IMR-90 (cell line): ENCODE measurements at regions not wholly inside any gene's neighbourhood (a gene's known extent, or its start where the extent isn't known, plus 50 kb on each side); places are given as distances from the start of the nearest gene placed in this dataset.

Experiments used
- ATAC-seq: fragments of 200-7000 bp; cut with Tn5 transposase; 2 replicates; pipeline ENCODE4 v1.9.1; 2020; ENCODE audit warnings: low read depth, mild to moderate bottlenecking, moderate library complexity
- BruUV-seq: library from RNA; stranded (reverse); fragments of 400-500 nt; replicated peaks from 2 replicates; lab custom pipeline; 2021; lab: Mats Ljungman, UMichigan
- CTCF ChIA-PET: fragments of 300-600 bp; formaldehyde crosslinking; extraction: SDS; loops from one replicate; lab custom pipeline; 2021; ENCODE audit warnings: antibody characterized with exemption; lab: Yijun Ruan, JAX
- POLR2A ChIA-PET: fragments of 300-600 bp; sonication (Branson Sonifier 250); formaldehyde crosslinking; loops from one replicate; lab custom pipeline; 2022; ENCODE audit warnings: antibody characterized with exemption; ENCODE audit not compliant: unreplicated experiment; lab: Charles Lee
- DNase-seq: peaks from one replicate; pipeline ENCODE4 v3.0.0; 2013
- H2AFZ ChIP-seq: replicated peaks from 2 replicates; pipeline ENCODE3; 2013; ENCODE audit warnings: low read length, mild to moderate bottlenecking; ENCODE audit not compliant: poor library complexity
- H2AK5ac ChIP-seq: 2 replicates; pipeline ENCODE4 v1.6.1; 2013; ENCODE audit warnings: low read depth, low read length, inconsistent platforms
- H2AK9ac ChIP-seq: replicated peaks from 2 replicates; pipeline ENCODE3; 2013; ENCODE audit warnings: mild to moderate bottlenecking, low read depth, low read length, moderate library complexity; ENCODE audit not compliant: poor library complexity
- H2BK120ac ChIP-seq: 2 replicates; pipeline ENCODE4 v1.6.1; 2013; ENCODE audit warnings: low read depth, low read length, inconsistent platforms
- H2BK15ac ChIP-seq: 3 replicates; pipeline ENCODE4 v1.6.1; 2013; ENCODE audit warnings: low read depth, low read length, inconsistent platforms
- H2BK20ac ChIP-seq: 2 replicates; pipeline ENCODE4 v1.6.1; 2013; ENCODE audit warnings: low read depth, mild to moderate bottlenecking, inconsistent platforms, low read length, moderate library complexity
- H2BK5ac ChIP-seq: 2 replicates; pipeline ENCODE4 v1.6.1; 2013; ENCODE audit warnings: mild to moderate bottlenecking, low read depth, low read length, inconsistent platforms; ENCODE audit not compliant: poor library complexity, severe bottlenecking
- H3K14ac ChIP-seq: replicated peaks from 2 replicates; pipeline ENCODE4 v1.6.1; 2013; ENCODE audit warnings: low read depth, low read length, inconsistent platforms
- H3K18ac ChIP-seq: 2 replicates; pipeline ENCODE4 v1.6.1; 2013; ENCODE audit warnings: low read depth, low read length, control low read depth
- H3K23ac ChIP-seq: 2 replicates; pipeline ENCODE4 v1.6.1; 2013; ENCODE audit warnings: low read depth, low read length, inconsistent platforms
- H3K27ac ChIP-seq: 2 replicates; pipeline ENCODE4 v1.5.1; 2013; ENCODE audit warnings: mild to moderate bottlenecking, control low read depth, low read length; ENCODE audit not compliant: insufficient read depth
- H3K27me3 ChIP-seq: 2 replicates; pipeline ENCODE4 v1.6.1; 2013; ENCODE audit warnings: low read length; ENCODE audit not compliant: control insufficient read depth, insufficient read depth
- H3K36me3 ChIP-seq: 2 replicates; pipeline ENCODE4 v1.6.1; 2013; ENCODE audit warnings: low read length, mixed read lengths; ENCODE audit not compliant: control insufficient read depth, insufficient read depth
- H3K4ac ChIP-seq: 2 replicates; pipeline ENCODE4 v1.6.1; 2013; ENCODE audit warnings: low read depth, low read length, inconsistent platforms
- H3K4me1 ChIP-seq: 2 replicates; pipeline ENCODE4 v1.6.1; 2013; ENCODE audit warnings: low read length, mixed read lengths; ENCODE audit not compliant: control insufficient read depth, insufficient read depth
- H3K4me2 ChIP-seq: 2 replicates; pipeline ENCODE4 v1.6.1; 2013; ENCODE audit warnings: low read depth, mild to moderate bottlenecking, control low read depth, low read length, moderate library complexity
- H3K4me3 ChIP-seq: 2 replicates; pipeline ENCODE4 v1.5.1; 2013; ENCODE audit warnings: low read depth, mild to moderate bottlenecking, control low read depth, low read length, moderate library complexity; ENCODE audit not compliant: insufficient read depth
- H3K56ac ChIP-seq: 2 replicates; pipeline ENCODE4 v1.6.1; 2013; ENCODE audit warnings: low read length, inconsistent platforms; ENCODE audit not compliant: insufficient read depth; ENCODE audit errors: extremely low read depth
- H3K79me1 ChIP-seq, 2 experiments: 2 replicates each; pipeline ENCODE4 v1.6.1; 2013; ENCODE audit warnings: low read length in 2 of 2, inconsistent platforms in 1 of 2, low read depth in 1 of 2
- H3K9ac ChIP-seq: 2 replicates; pipeline ENCODE4 v1.6.1; 2013; ENCODE audit warnings: low read depth, low read length, control low read depth
- H3K9me1 ChIP-seq: 2 replicates; pipeline ENCODE4 v1.6.1; 2013; ENCODE audit warnings: low read length, inconsistent platforms; ENCODE audit not compliant: insufficient read depth
- H3K9me3 ChIP-seq: 2 replicates; pipeline ENCODE4 v1.6.1; 2013; ENCODE audit warnings: low read length; ENCODE audit not compliant: control insufficient read depth, insufficient read depth
- H4K20me1 ChIP-seq: 2 replicates; pipeline ENCODE4 v1.6.1; 2013; ENCODE audit warnings: low read length, inconsistent platforms; ENCODE audit not compliant: insufficient read depth
- H4K5ac ChIP-seq: 2 replicates; pipeline ENCODE4 v1.6.1; 2013; ENCODE audit warnings: mild to moderate bottlenecking, low read depth, low read length, control low read depth
- H4K8ac ChIP-seq, 2 experiments: 2 replicates each; pipeline ENCODE4 v1.6.1; 2013; ENCODE audit warnings: low read depth in 2 of 2, low read length in 2 of 2, control low read depth in 1 of 2, inconsistent platforms in 1 of 2
- H4K91ac ChIP-seq: 2 replicates; pipeline ENCODE4 v1.6.1; 2013; ENCODE audit warnings: low read depth, low read length, inconsistent platforms; ENCODE audit not compliant: insufficient read depth
- BHLHE40 ChIP-seq: fragments of 150-350 bp; IDR thresholded peaks from 2 replicates; pipeline ENCODE4 v1.6.1; 2016; ENCODE audit warnings: mild to moderate bottlenecking, low read depth, low read length
- CEBPB ChIP-seq: IDR thresholded peaks from 2 replicates; pipeline ENCODE4 v1.6.1; 2012; ENCODE audit warnings: low read depth, low read length, improper control_type of control experiment
- CHD1 ChIP-seq: IDR thresholded peaks from 2 replicates; pipeline ENCODE4 v1.6.1; 2012; ENCODE audit warnings: low read depth, low read length, improper control_type of control experiment
- CTCF ChIP-seq: conservative IDR thresholded peaks from 2 replicates; pipeline ENCODE4 v1.5.1; 2012; ENCODE audit warnings: mild to moderate bottlenecking, low read depth, low read length, improper control_type of control experiment
- ELK1 ChIP-seq: fragments of 150-350 bp; IDR thresholded peaks from 2 replicates; pipeline ENCODE4 v1.6.1; 2016; ENCODE audit warnings: low read depth, mild to moderate bottlenecking, low read length, moderate library complexity, borderline replicate concordance
- FOS ChIP-seq: fragments of 150-350 bp; IDR thresholded peaks from 2 replicates; pipeline ENCODE4 v1.6.1; 2016; ENCODE audit warnings: low read depth, low read length
- MAFK ChIP-seq: IDR thresholded peaks from 2 replicates; pipeline ENCODE4 v1.6.1; 2012; ENCODE audit warnings: low read depth, low read length, improper control_type of control experiment
- MAZ ChIP-seq: IDR thresholded peaks from 2 replicates; pipeline ENCODE4 v1.6.1; 2012; ENCODE audit warnings: low read depth, mild to moderate bottlenecking, low read length, improper control_type of control experiment, moderate library complexity, borderline replicate concordance
- MXI1 ChIP-seq: IDR thresholded peaks from 2 replicates; pipeline ENCODE4 v1.6.1; 2012; ENCODE audit warnings: low read depth, mild to moderate bottlenecking, low read length, moderate library complexity, borderline replicate concordance
- NFE2L2 ChIP-seq: fragments of 150-350 bp; IDR thresholded peaks from 2 replicates; pipeline ENCODE4 v1.6.1; 2016; ENCODE audit warnings: low read depth, mild to moderate bottlenecking, low read length
- POLR2A ChIP-seq: IDR thresholded peaks from 2 replicates; pipeline ENCODE4 v1.6.1; 2012; ENCODE audit warnings: mild to moderate bottlenecking, low read depth, low read length
- RAD21 ChIP-seq: IDR thresholded peaks from 2 replicates; pipeline ENCODE4 v1.6.1; 2012; ENCODE audit warnings: low read length, improper control_type of control experiment
- RCOR1 ChIP-seq: IDR thresholded peaks from 2 replicates; pipeline ENCODE4 v1.6.1; 2012; ENCODE audit warnings: mild to moderate bottlenecking, low read length, improper control_type of control experiment; ENCODE audit not compliant: insufficient replicate concordance
- RFX5 ChIP-seq: IDR thresholded peaks from 2 replicates; pipeline ENCODE4 v1.8.0; 2012; ENCODE audit warnings: low read depth, mild to moderate bottlenecking, low read length, moderate library complexity
- SMC3 ChIP-seq: fragments of 150-350 bp; IDR thresholded peaks from 2 replicates; pipeline ENCODE4 v1.6.1; 2016; ENCODE audit warnings: low read depth, mild to moderate bottlenecking, antibody characterized with exemption, low read length, moderate library complexity
- USF2 ChIP-seq: fragments of 150-350 bp; IDR thresholded peaks from 2 replicates; pipeline ENCODE4 v1.6.1; 2017; ENCODE audit warnings: mild to moderate bottlenecking, antibody characterized with exemption, low read length, low read depth
- WGBS, 2 experiments: methylation state at CpG; one replicate each; pipeline versions ENCODE4 v1.1.5 to v1.1.7; 2013; ENCODE audit warnings: missing lambda C conversion rate in 2 of 2; ENCODE audit not compliant: insufficient read length in 1 of 2; ENCODE audit errors: extremely low coverage in 2 of 2; 5-methylcytosine and 5-hydroxymethylcytosine counted together
- dilution Hi-C: fragments of 300-500 bp; cut with HindIII; formaldehyde crosslinking; loops from one replicate; pipeline ENCODE4 v1.14.3; 2018; ENCODE audit warnings: low sequenced_read_pairs; ENCODE audit not compliant: unreplicated experiment
- in situ Hi-C: fragments of 300-500 bp; cut with MboI; formaldehyde crosslinking; loops from 3 replicates; pipeline ENCODE4 v1.14.3; 2019; ENCODE audit warnings: low sequenced_read_pairs, inconsistent platforms, mixed read lengths
- intact Hi-C: fragments of 100-400 bp; cut with micrococcal nuclease; formaldehyde crosslinking; loops from 2 replicates; pipeline ENCODE4 v1.10.0; 2022

GRCh38 chr3:186456731-186457191 is 87.4 kb downstream of the CRYGS start:
- DNase-seq (no peak), ATAC-seq (no peak)
- Histone ChIP-seq H2AK9ac (no peak overlapping the region), H4K5ac (no peak overlapping the region), H3K14ac (no peak overlapping the region), H3K56ac (no peak overlapping the region), H2AFZ (no peak overlapping the region), H4K91ac (no peak overlapping the region), H3K79me1 (no peaks in the 10 kb centered on the region), H3K4me2 (no peak overlapping the region), H3K4me3 (no peak overlapping the region), H3K9ac (no peak overlapping the region), H3K18ac (no peak overlapping the region), H4K8ac (no peak overlapping the region), H3K27me3 (peaks cover 12% of the 10 kb centered on the region), H2BK15ac (no peak overlapping the region), H2BK5ac (no peak overlapping the region), H3K9me3 (no peaks in the 10 kb centered on the region), H3K27ac (no peak overlapping the region), H2BK20ac (no peak overlapping the region), H3K36me3 (no peaks in the 10 kb centered on the region), H3K4me1 (peaks cover 3% of the 10 kb centered on the region; the same call in 1 of the 2 replicates), H3K4ac (no peak overlapping the region), H3K23ac (no peak overlapping the region), H3K9me1 (no peaks in the 10 kb centered on the region), H2AK5ac (no peak overlapping the region), H4K20me1 (no peaks in the 10 kb centered on the region), H2BK120ac (no peak overlapping the region)
- in situ Hi-C loops (no loop called here), dilution Hi-C loops (no loop called here), intact Hi-C loops (no loop called here)
- TF ChIP-seq NFE2L2 (no peak), ELK1 (no peak), RAD21 (no peak), FOS (no peak), MAFK (no peak), MXI1 (no peak), POLR2A (no peak), RCOR1 (no peak), MAZ (no peak), RFX5 (no peak), CHD1 (no peak), CEBPB (no peak), CTCF (no peak), BHLHE40 (no peak), USF2 (no peak), SMC3 (no peak)
- BruUV-seq = no TSS peak
- POLR2A ChIA-PET = no interaction called here
- 58% methylated on average over 2 of the region's 10 CpGs; no CpG with 5 or more reads in 1 of the 2 experiments for WGBS, 2 experiments
- CTCF ChIA-PET = interaction anchor here (0.6 kb wide), 1 partner anchor 181 kb away, joined by 3 read pairs; no protein-coding TSS in a partner anchor
